Lower leg skin (tissue), 3 donors: ENCODE measurements at regions not wholly inside any gene's neighbourhood (a gene's known extent, or its start where the extent isn't known, plus 50 kb on each side); places are given as distances from the start of the nearest gene placed in this dataset.

ENCODE experiments used
- CTCF ChIP-seq, 3 donors: fragments of 450-650 bp; IDR thresholded peaks; one replicate each; pipeline ENCODE4 v1.5.1; 2016; ENCODE audit warnings: antibody characterized with exemption in 3 of 3, mild to moderate bottlenecking in 3 of 3, moderate library complexity in 2 of 3
- POLR2A ChIP-seq, 2 donors: fragments of 450-650 bp; IDR thresholded peaks; one replicate each; pipeline ENCODE4 v1.6.1; 2016 to 2017; ENCODE audit warnings: antibody characterized with exemption in 2 of 2, mild to moderate bottlenecking in 1 of 2, moderate library complexity in 1 of 2

- no peak for TF ChIP-seq CTCF (IDR thresholded peaks at IDR 0.05)
- no peak for TF ChIP-seq POLR2A (IDR thresholded peaks at IDR 0.05)
Observed at GRCh38 chr13:65677906-65678305, 1552.2 kb downstream of the PCDH9 start.
